HG02840 (cell line): ENCODE measurements at regions not wholly inside any gene's neighbourhood (a gene's known extent, or its start where the extent isn't known, plus 50 kb on each side); places are given as distances from the start of the nearest gene placed in this dataset.
"Not testable (repeated sequence)": the region's sequence is repeated elsewhere in the genome, so short reads cannot be mapped to it uniquely, and the experiment has no call there.

ENCODE experiments used
- ATAC-seq: cut with Tn5 transposase; IDR thresholded peaks from one replicate; pipeline ENCODE4 v1.9.1; 2021; ENCODE audit warnings: mild to moderate bottlenecking, moderate library complexity, moderate number of reproducible peaks; ENCODE audit not compliant: unreplicated experiment, low FRiP score

DNA sequence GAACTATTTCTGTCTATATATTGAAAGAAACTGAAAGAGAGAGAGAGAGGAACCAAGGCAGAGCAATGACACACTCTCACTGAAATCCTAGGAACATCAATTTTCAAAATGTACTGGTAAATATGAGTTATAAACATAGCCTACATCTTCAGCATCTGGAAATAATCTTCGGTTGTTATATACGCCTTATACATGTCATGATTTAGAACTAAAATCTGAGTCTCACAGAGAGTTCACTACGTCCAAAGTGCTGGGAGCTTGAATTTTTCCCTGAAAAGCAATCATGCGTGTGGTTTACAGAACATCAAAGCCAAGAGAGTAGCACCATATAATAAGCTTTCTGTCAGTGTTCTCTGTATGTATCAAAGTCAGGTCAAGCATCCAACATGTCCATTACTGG is 420.0 kb upstream of the CBLB start:
- ATAC-seq: no peak

DNA sequence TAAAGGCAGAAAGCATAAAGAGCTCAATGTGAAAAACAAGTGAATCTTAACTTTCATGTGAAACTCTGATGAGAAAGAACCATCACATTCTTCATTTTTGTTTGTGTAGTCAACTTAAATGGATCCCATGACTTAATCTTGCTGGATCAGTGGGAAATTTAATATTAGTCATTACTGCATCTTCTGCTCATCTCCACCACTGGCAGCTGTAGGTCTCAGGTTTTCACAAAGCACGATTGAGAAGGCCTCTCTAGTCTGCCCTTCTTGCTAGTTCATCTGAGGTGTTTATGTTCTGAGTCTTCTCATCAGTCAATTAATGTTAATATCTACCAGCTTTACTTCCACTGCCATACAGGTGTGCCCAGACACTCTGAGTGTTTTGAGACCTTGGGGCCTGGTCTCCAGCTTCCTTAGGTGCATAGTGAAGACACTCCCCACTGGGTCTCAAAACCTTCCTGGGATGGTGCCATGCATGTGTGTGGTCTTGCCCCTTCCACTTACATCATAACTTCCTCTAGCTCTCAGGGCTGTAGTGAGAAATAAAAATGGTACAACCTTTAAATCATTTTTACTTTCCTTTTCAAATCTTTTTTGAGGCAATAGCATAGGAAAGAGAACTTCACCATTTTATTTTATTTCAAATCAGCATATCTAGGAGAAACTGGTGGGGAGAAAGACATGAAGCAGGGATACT is 421.6 kb upstream of the CBLB start:
- ATAC-seq: no peak

DNA sequence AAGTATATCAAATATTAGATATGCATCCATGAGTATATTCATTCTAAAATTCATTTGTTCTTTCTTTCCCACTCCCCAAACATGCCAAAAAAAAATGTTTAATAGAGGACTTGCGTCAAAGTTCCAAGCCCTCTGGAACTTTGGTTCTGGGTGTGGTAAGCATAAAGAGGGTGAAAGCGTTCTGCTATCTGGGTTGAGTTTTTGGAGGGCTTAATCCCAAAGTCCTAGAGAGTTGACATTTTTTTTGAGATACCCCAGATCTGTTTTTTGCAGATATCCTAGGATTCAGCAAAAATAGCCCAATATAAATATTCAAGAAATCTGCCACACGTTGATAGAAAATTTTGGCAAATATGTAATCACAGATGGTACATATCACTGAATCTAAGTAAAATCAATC is 424.3 kb upstream of the CBLB start:
- ATAC-seq: no peak

DNA sequence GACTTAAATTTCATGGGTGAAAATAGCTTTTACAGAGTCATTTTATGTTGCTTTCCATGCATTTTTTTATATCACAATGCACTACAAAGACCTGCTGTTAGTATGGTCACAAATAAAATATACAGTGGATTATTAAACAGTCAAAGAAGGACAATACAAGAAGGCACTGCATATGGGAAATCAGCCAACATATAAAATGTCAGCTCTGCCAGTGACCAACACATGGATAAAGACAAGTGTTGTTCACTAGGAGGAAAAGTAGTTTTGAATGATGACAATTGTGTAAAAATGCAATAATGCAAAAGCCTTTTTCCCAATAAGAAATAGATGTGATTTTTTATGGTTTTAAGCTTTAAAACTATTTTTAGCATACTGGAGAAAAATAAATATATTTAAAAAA is 425.3 kb upstream of the CBLB start:
- ATAC-seq: no peak

DNA sequence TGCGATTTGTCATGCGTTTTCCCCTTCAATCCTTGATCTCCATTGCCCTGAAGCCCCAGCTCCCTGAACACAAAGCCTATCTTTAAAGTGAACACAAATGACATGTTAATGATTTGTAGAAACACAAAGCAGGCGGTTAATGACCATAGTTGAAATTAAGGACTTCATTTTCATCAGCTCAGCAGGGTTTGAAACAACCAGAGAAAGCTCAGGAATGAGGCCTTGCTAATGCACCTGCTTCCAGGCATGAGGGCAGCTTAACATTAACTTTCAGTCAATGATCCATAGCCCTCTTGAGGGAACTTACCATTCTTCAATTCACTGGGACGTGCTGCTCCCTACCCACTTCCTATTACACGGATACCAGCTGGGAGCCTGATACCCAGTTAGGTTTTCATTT is 427.2 kb upstream of the CBLB start:
- ATAC-seq: no peak

DNA sequence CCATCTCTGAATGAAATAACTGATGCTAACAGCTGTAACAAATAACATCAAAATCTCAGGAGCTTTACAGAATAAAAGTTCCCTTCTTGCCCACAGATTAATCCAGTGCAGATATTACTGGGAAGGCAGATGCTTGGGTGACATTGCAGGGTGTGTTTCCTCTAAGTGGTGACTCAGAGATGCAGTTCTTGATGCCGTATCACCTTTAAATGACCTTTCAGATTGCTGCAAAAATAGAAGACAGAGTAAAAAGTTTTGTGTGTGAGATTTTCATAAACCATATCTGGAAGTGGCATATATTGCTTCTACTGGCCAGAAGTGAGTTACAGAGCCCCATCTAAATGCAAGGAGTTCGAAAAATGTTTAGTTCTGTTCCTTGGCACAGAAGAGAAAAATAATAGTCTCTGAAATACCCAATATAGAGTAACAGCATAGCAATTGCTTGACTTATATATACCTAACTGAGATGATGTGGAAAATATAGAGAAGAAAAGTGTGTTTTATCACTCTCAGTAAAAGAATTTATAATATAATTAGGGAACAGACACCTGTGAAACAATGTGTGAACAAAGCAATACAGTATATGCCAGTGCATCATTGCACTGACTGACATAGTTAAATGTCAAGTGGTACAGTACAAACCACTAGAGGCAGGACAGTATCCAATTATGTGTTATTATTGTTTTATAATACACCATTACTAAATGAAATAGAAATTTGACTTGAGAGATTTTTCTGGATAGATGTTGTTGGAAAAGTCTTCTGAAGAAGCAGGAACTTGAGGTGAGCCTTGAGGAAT is 430.7 kb upstream of the CBLB start:
- peak; percentile 58 for ATAC-seq

DNA sequence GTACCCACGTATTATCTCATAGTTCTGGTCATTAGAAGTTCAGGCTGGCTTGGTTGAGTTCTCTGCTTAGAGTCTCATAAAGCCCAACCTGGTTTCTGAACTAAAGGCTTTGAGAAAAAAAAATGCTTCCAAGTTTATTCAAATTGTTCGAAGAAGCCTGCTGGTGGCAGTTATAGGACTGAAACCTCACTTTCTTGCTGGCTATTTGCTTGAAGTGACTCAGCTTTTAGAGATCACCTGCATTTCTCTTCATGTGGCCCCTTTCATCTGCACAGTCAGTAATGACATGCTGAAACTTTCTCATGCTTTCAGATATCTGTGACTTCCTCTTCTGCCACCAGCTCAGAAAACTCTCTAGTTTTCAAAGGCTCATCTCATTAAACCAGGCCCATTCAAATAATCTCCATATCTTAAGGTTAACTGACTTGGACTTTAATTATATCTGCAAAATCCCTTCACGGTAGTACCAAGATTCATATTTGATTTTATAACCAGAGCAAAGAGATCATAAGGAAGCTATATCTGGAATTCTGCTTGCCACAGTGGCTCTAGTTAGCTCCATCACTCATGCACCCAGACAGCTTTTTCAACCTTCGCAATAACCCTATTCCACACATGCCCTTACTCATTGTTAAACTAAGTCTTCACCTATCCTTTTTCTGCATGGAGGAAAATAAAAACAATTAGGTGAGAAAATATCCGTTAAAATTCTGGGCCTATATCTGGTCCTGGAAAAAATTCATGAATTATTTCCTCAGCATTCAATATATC is 433.8 kb upstream of the CBLB start:
- ATAC-seq: peak; percentile 91

DNA sequence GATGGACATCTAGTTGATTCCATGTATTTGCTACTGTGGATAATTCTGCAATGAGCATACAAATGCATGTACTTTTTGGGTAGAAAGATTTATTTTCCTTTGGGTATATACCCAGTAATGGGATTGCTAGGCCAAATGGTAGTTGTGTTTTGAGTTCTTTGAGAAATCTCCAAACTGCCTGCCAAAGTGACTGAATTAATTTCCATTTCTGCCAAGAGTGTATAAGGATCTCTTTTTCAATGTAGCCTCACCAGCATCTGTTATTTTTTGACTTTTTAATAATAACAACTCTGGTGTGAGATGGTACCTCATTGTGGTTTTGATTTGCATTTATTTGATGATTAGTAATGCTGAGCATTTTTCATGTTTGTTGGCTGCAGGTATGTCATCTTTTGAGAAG is 435.0 kb upstream of the CBLB start:
- no peak for ATAC-seq

DNA sequence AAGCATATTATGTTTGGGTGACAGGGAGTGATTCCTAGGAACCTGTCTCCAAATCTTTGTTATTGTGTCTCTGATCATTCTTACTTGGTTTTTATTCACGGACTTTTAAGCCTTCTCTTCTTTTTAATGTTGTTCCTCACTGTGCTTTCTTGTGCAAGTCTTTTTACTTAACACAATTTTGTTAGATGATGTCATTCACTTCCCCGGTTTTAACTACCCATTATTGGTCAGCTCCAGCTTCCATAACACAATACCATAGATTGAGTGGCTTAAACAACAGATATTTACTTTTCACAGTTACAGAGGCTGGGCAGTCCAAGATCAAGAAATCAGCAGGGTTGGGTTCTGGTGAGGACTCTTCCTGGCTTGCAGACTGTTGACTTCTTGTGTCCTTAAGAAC is 436.3 kb upstream of the CBLB start:
- no peak for ATAC-seq

DNA sequence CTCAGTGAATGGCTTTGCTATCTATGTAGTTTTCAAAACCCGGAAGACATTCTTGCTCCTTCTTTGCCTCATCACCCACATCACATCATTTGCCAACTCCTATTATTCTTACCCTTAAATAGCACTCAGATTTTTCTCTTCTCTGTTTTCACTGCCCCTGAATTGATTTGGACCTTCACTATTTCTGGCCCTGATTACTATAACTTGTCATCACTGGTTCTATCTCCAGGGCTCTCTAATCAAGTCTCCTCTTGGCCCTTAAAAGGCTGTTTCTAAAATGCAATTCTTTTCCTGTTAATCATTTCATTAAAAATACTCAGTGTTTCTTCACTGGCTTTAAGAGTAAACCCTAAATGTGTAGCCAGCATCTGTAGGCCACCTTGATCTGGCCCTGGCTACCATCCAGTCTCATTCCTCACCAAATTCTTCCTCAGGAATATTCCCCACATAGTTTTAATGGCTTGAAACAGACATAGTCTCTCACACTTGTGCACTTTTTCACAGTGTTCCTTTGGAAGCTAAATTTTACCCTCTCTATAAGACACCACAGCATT is 437.1 kb upstream of the CBLB start:
- ATAC-seq: no peak

DNA sequence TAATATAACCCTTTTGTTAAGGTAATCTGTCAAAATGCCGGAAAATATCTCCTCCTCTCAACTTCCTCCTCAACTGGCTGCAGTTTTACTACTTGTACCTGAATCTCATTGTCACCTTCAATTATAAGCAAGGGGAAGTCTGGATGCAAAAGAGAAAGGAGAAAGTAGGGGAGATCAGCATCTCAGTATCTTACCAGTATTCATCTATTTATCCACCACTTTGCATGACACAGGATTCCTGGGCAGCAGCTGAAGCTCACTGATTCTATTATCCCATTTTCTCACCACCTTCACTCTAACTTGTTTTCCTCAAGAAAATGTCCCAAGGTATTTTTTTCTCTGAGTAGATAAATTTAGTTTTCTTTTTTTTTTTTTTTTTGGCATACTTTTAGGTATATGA is 440.5 kb upstream of the CBLB start:
- ATAC-seq: no peak

DNA sequence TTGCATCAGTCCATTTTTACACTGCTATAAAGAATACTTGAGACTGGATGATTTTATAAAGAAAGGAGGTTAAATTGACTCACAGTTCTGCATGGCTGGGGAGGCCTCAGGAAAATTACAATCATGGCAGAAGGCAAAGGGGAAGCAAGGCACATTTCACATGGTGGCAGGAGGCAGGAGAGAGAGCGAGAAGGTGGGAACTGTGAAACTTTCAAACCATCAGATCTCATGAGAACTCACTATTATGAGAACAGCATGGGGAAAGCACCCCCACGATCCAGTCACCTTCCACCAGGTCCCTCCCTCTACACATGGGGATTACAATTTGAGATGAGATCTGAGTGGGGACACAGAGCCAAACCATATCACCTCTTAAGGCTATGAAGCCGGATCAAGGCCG is 441.0 kb upstream of the CBLB start:
- ATAC-seq: not testable (repeated sequence)

DNA sequence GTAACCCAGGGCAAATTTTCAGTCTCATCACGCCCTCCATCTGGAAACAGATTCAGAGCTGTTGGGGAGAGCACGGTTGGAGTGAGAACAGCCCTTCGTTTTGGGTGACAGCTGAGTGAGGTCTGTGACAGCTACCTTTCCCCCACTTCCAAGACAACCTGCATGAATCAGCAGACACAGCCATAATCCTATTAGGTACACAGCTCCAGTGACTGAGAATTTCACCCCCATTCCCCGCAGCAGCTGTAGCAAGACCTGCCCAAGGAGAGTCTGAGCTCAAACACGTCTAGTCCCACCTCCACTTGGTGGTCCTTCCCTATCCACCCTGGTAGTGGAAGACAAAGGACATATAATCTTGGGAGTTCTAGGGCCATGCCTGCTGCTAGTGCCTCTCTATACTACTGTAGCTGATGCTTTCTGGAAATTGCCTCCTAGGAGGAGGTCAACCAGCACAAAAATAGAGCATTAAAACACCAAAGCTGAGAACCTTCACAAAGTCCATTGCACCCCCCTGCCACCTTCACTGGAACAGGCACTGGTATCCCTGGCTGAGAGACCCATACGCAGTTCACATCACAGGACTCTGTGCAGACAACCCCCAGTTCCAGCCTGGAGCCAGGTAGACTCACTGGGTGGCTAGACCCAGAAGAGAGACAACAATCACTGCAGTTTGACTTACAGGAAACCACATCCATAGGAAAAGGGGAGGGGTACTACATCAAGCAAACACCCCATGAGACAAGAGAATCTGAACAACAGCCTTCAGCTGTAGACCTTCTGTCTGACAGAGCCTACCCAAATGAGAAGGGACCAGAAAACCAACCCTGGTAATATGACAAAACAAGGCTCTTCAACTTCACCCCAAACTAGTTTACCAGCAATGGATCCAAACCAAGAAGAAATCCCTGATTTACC is 448.6 kb upstream of the CBLB start:
- ATAC-seq: no peak

DNA sequence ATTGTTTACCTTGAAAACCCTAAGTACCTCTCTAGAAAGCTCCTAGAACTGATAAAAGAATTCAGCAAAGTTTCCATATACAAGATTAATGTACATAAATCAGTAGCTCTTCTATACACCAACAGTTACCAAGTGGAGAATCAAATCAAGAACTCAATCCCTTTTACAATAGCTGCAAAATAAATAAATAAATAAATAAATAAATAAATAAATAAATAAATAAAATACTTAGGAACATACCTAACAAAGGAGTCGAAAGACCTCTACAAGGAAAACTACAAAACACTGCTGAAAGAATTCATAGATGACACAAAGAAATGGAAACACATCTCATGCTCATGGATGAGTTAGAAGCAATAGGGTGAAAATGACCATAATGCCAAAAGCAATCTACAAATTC is 452.6 kb upstream of the CBLB start:
- not testable (repeated sequence) for ATAC-seq

DNA sequence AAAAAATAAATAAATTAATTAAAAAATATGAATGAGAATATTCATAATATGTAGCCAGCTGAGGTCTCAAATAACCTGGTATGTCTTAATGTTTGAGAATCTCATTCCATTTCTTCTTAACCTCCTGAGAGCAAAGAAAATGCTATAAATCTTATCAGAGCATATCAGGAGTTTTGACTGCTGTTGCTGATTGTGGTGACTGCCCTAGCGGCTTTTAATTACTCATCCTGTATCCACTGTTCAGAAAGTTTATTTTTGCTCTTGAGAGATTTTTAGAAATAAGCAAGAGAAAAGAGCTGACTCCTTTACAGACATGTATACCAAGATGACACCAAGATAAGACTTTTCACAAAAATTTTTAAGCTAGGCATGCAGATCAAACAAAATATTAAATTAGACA is 454.8 kb upstream of the CBLB start:
- no peak for ATAC-seq

DNA sequence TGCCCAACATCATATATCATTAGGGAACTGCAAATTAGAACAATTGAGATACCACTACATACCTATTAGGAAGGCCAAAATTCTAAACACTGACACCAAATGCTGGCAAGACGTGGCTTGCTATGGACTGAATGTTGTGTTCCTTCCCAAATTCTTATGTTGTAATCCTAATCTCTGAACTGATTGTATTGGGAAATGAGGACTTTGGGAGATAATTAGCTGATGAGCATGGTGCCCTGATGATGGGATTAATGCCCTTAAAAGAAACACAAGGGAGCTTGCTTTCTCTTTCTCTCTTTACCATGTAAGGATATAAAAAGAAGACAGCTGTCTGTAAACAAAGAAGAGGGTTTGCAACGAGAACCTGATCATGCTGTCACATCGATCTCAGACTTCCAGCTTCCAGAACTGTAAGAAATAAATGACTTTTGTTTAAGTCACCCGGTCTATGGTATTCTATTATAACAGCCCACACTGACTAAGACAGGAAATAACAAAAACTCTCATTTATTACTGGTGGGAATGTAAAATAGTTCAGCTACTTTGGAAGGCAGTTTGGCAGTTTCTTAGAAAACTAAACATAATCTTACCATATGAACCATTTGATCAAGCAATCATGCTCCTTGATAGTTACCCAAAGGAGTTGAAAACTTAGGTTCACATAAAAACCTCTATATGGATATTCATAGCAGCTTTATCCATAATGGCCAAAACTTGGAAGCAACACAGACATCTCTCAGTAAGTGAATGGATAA is 458.3 kb upstream of the CBLB start:
- no peak for ATAC-seq

DNA sequence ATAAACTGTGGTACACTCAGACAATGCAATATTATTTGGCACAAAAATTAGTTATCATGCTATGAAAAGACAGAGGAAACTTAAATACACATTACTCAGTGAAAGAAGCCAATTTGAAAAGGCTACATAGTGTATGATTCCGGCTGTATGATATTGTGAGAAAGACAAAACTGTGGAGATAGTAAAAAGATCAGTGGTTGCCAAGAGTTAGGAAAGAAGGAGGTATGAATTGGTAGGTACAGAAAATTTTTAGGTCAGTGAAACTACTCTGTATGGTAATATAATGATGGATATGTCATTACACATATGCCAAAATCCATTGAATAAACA is 458.8 kb upstream of the CBLB start:
- ATAC-seq: no peak

DNA sequence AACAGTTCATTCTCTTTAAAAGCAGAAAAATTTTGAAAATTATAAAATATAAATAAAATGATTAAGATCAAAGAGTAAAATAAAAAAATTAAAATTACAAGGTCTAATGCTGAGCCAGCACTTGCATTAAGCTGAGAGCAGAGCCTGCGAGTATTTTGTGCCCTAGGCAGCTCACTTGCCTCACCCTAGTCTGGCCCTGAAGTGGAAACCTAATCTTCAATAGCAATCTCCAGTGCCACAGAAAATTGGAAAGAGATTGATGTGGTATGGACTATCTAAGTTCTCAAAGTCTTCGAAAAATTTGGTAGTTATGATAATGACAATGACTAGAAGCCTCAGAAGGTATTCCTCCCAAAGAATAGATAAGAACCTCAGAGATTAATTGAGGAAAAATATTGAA is 459.4 kb upstream of the CBLB start:
- no peak for ATAC-seq

DNA sequence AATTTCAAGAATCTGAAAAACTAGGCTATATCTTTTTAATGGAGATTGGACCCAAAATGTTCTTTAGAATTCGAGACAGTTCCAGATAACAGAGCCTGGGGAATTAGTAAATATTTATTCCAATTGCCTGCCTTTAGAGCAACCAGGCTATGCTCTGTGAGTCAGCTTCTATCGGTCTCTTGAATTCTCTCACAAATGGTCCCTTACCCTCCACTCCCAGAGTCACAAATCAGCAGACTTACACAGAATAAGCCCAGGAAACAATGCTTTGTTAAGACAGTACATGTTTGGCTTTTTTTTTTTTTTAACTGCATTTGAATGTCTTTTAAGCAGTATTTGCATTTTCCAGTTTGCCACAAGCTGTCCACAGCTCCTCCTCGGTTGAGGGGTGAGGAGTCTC is 460.7 kb upstream of the CBLB start:
- ATAC-seq: no peak

DNA sequence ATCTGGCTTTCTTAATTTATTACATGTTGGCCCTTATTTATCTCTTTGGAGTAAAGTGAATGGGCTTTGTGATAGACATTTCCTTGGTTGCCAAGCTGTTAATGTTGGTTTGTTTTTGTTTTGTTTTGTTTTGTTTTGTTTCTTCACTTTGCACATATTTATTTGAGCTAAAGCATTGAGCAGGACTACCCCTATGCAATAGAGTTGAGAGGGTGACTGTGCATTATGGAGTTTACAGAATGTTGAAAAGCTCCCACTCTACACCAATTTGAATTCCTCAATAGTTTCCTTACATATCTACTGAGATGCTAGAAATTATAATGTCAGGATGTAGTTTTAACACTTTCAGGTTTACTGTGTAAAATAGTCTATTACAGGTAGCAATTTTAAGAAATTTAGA is 462.8 kb upstream of the CBLB start:
- ATAC-seq: no peak
